ENCODE measurements at regions not wholly inside any gene's neighbourhood (a gene's known extent, or its start where the extent isn't known, plus 50 kb on each side); places are given as distances from the start of the nearest gene placed in this dataset.

- Histone ChIP-seq H3K36me3 (ENCODE audit: low read depth) (no peaks in the 10 kb centered on the region), H3K27ac (no peak overlapping the region)
Measured at GRCh38 chr1:78214334-78214733, 168.6 kb downstream of the GIPC2 start.

GRCh38 chr1:78222225-78222959, 176.6 kb downstream of the GIPC2 start:
- no peak overlapping the region for H3K4me3 ChIP-seq
- H3K36me3 ChIP-seq (ENCODE audit: low read depth) = no peaks in the 10 kb centered on the region
- H3K9me3 ChIP-seq (ENCODE audit: insufficient read depth, low read depth) = no peaks in the 10 kb centered on the region; the same call in none of the 2 replicates
- ChIA-PET CTCF (no interaction called here), POLR2A (ENCODE audit: unreplicated experiment) (no interaction called here)
- intact Hi-C loops (cut with micrococcal nuclease; ENCODE audit: unreplicated experiment) = no loop called here
- H3K79me2 ChIP-seq (ENCODE audit: low read depth) = no peaks in the 10 kb centered on the region
- no peaks in the 10 kb centered on the region for H3K27me3 ChIP-seq (ENCODE audit: insufficient read depth, low read depth)
- no peak overlapping the region for H2AFZ ChIP-seq
- H4K20me1 ChIP-seq (ENCODE audit: insufficient read depth) = no peaks in the 10 kb centered on the region
- no TSS peak for BruUV-seq (replicated peaks)
- DNase-seq = no peak
- TF ChIP-seq EZH2 (IDR thresholded peaks at IDR 0.05; ENCODE audit: low read depth) = no peak
- TF ChIP-seq, protein P1, sequence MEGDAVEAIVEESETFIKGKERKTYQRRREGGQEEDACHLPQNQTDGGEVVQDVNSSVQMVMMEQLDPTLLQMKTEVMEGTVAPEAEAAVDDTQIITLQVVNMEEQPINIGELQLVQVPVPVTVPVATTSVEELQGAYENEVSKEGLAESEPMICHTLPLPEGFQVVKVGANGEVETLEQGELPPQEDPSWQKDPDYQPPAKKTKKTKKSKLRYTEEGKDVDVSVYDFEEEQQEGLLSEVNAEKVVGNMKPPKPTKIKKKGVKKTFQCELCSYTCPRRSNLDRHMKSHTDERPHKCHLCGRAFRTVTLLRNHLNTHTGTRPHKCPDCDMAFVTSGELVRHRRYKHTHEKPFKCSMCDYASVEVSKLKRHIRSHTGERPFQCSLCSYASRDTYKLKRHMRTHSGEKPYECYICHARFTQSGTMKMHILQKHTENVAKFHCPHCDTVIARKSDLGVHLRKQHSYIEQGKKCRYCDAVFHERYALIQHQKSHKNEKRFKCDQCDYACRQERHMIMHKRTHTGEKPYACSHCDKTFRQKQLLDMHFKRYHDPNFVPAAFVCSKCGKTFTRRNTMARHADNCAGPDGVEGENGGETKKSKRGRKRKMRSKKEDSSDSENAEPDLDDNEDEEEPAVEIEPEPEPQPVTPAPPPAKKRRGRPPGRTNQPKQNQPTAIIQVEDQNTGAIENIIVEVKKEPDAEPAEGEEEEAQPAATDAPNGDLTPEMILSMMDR (conservative IDR thresholded peaks at IDR 0.05) = no peak
- H3K27ac ChIP-seq = no peak overlapping the region
- H3K9me2 ChIP-seq (ENCODE audit: insufficient read depth) = no peaks in the 10 kb centered on the region
- H3K4me2 ChIP-seq = no peak overlapping the region
- no peaks in the 10 kb centered on the region for H3K4me1 ChIP-seq (replicated peaks; ENCODE audit: insufficient read depth)
- no peaks in the 10 kb centered on the region for H3F3A ChIP-seq (ENCODE audit: insufficient read depth, low read depth)

More at GRCh38 chr1:78214334-78214733, 168.6 kb downstream of the GIPC2 start:
- H3K4me2 ChIP-seq = no peak overlapping the region
- no peaks in the 10 kb centered on the region; the same call in 1 of the 2 replicates for H3K4me1 ChIP-seq (replicated peaks; ENCODE audit: insufficient read depth)
- DNase-seq = no peak
- ChIA-PET CTCF (no interaction called here), POLR2A (ENCODE audit: unreplicated experiment) (no interaction called here)
- peaks cover 8% of the 10 kb centered on the region; the same call in 1 of the 2 replicates for H3K9me3 ChIP-seq (ENCODE audit: insufficient read depth, low read depth)
- TF ChIP-seq EZH2 (IDR thresholded peaks at IDR 0.05; ENCODE audit: low read depth) = no peak
- TF ChIP-seq, protein P1 (conservative IDR thresholded peaks at IDR 0.05) = no peak
- H4K20me1 ChIP-seq (ENCODE audit: insufficient read depth) = no peaks in the 10 kb centered on the region
- no peak overlapping the region for H2AFZ ChIP-seq
- H3K9me2 ChIP-seq (ENCODE audit: insufficient read depth) = no peaks in the 10 kb centered on the region
- no peak overlapping the region for H3K4me3 ChIP-seq
- H3K79me2 ChIP-seq (ENCODE audit: low read depth) = no peaks in the 10 kb centered on the region
- H3K27me3 ChIP-seq (ENCODE audit: insufficient read depth, low read depth) = no peaks in the 10 kb centered on the region
- H3F3A ChIP-seq (ENCODE audit: insufficient read depth, low read depth) = no peaks in the 10 kb centered on the region
- intact Hi-C loops (cut with micrococcal nuclease; ENCODE audit: unreplicated experiment) = no loop called here
- BruUV-seq (replicated peaks) = no TSS peak

GRCh38 chr1:78222960-78223358, 177.2 kb downstream of the GIPC2 start:
- Histone ChIP-seq H3K9me2 (ENCODE audit: insufficient read depth) (no peaks in the 10 kb centered on the region), H3K4me1 (replicated peaks; ENCODE audit: insufficient read depth) (no peaks in the 10 kb centered on the region), H3K27me3 (ENCODE audit: insufficient read depth, low read depth) (no peaks in the 10 kb centered on the region), H3K9me3 (ENCODE audit: insufficient read depth, low read depth) (no peaks in the 10 kb centered on the region; the same call in none of the 2 replicates), H2AFZ (no peak overlapping the region), H3K27ac (no peak overlapping the region), H4K20me1 (ENCODE audit: insufficient read depth) (no peaks in the 10 kb centered on the region), H3K4me3 (no peak overlapping the region), H3K4me2 (no peak overlapping the region), H3F3A (ENCODE audit: insufficient read depth, low read depth) (no peaks in the 10 kb centered on the region), H3K79me2 (ENCODE audit: low read depth) (no peaks in the 10 kb centered on the region), H3K36me3 (ENCODE audit: low read depth) (no peaks in the 10 kb centered on the region)
- BruUV-seq (replicated peaks) = no TSS peak
- TF ChIP-seq EZH2 (IDR thresholded peaks at IDR 0.05; ENCODE audit: low read depth) = no peak
- TF ChIP-seq, protein P1 (conservative IDR thresholded peaks at IDR 0.05) = no peak
- intact Hi-C loops (cut with micrococcal nuclease; ENCODE audit: unreplicated experiment) = no loop called here
- DNase-seq = no peak
- ChIA-PET CTCF (no interaction called here), POLR2A (ENCODE audit: unreplicated experiment) (no interaction called here)

Data from PC-9 (cell line).